Astrocyte (in vitro differentiated cells and primary cell): ENCODE measurements at regions not wholly inside any gene's neighbourhood (a gene's known extent, or its start where the extent isn't known, plus 50 kb on each side); places are given as distances from the start of the nearest gene placed in this dataset.

ENCODE experiments used
- DNase-seq: peaks from one replicate; pipeline ENCODE4 v3.0.0-alpha.2; 2010; ENCODE audit warnings: low read depth
- FAIRE-seq: peaks from 2 replicates; lab custom pipeline; 2011; peaks lifted over from hg19 to GRCh38; lab: Jason Lieb, UNC
- H2AFZ ChIP-seq: 2 replicates; pipeline ENCODE4 v1.6.0; 2012; ENCODE audit warnings: low read depth, low read length, inconsistent platforms
- H3K27ac ChIP-seq: 2 replicates; pipeline ENCODE4 v1.5.1; 2011; ENCODE audit warnings: low read depth, low read length, inconsistent platforms
- H3K27me3 ChIP-seq: 2 replicates; pipeline ENCODE4 v1.6.0; 2011; ENCODE audit warnings: low read length, inconsistent platforms; ENCODE audit not compliant: insufficient read depth
- H3K36me3 ChIP-seq: 2 replicates; pipeline ENCODE4 v1.5.1; 2011; ENCODE audit warnings: low read length, inconsistent platforms; ENCODE audit not compliant: insufficient read depth
- H3K4me1 ChIP-seq: 2 replicates; pipeline ENCODE4 v1.5.1; 2011; ENCODE audit warnings: low read length, inconsistent platforms; ENCODE audit not compliant: insufficient read depth
- H3K4me2 ChIP-seq: 2 replicates; pipeline ENCODE4 v1.6.0; 2012; ENCODE audit warnings: low read length, inconsistent platforms
- H3K4me3 ChIP-seq: 2 replicates; pipeline ENCODE4 v1.5.1; 2011; ENCODE audit warnings: low read depth, mild to moderate bottlenecking, low read length, inconsistent platforms; ENCODE audit not compliant: insufficient read depth
- H3K79me2 ChIP-seq: 2 replicates; pipeline ENCODE4 v1.6.0; 2012; ENCODE audit warnings: mild to moderate bottlenecking, low read length, inconsistent platforms; ENCODE audit not compliant: insufficient read depth
- H3K9ac ChIP-seq: 2 replicates; pipeline ENCODE4 v1.6.0; 2012; ENCODE audit warnings: mild to moderate bottlenecking, low read length, inconsistent platforms
- H3K9me3 ChIP-seq: 2 replicates; pipeline ENCODE4 v1.5.1; 2012; ENCODE audit warnings: low read depth, mild to moderate bottlenecking, low read length, inconsistent platforms; ENCODE audit not compliant: insufficient read depth
- H4K20me1 ChIP-seq: 2 replicates; pipeline ENCODE4 v1.6.0; 2012; ENCODE audit warnings: low read length, inconsistent platforms; ENCODE audit not compliant: insufficient read depth
- H3K27ac Mint-ChIP-seq: one replicate; pipeline ENCODE4 v1.8.0; 2021; ENCODE audit warnings: mild to moderate bottlenecking, mixed read lengths; ENCODE audit not compliant: unreplicated experiment
- H3K27me3 Mint-ChIP-seq: one replicate; pipeline ENCODE4 v1.8.0; 2021; ENCODE audit warnings: low read depth, mixed read lengths; ENCODE audit not compliant: unreplicated experiment
- H3K36me3 Mint-ChIP-seq: one replicate; pipeline ENCODE4 v1.8.0; 2021; ENCODE audit warnings: low read depth, mixed read lengths; ENCODE audit not compliant: unreplicated experiment
- H3K4me1 Mint-ChIP-seq: one replicate; pipeline ENCODE4 v1.8.0; 2021; ENCODE audit warnings: low read depth, mixed read lengths; ENCODE audit not compliant: unreplicated experiment
- H3K4me3 Mint-ChIP-seq: one replicate; pipeline ENCODE4 v1.8.0; 2021; ENCODE audit warnings: mild to moderate bottlenecking, moderate library complexity, mixed read lengths; ENCODE audit not compliant: unreplicated experiment
- H3K9me3 Mint-ChIP-seq: one replicate; pipeline ENCODE4 v1.8.0; 2021; ENCODE audit warnings: mild to moderate bottlenecking, mixed read lengths; ENCODE audit not compliant: unreplicated experiment
- EZH2 ChIP-seq: IDR thresholded peaks from 2 replicates; pipeline ENCODE4 v1.6.1; 2012; ENCODE audit warnings: mild to moderate bottlenecking, low read length, inconsistent platforms; ENCODE audit not compliant: insufficient read depth
- TF ChIP-seq, protein P1 (sequence below): IDR thresholded peaks from 2 replicates; pipeline ENCODE4 v1.5.1; 2011; ENCODE audit warnings: low read depth, mild to moderate bottlenecking, inconsistent platforms, low read length, moderate library complexity; ENCODE audit not compliant: insufficient read depth

DNA sequence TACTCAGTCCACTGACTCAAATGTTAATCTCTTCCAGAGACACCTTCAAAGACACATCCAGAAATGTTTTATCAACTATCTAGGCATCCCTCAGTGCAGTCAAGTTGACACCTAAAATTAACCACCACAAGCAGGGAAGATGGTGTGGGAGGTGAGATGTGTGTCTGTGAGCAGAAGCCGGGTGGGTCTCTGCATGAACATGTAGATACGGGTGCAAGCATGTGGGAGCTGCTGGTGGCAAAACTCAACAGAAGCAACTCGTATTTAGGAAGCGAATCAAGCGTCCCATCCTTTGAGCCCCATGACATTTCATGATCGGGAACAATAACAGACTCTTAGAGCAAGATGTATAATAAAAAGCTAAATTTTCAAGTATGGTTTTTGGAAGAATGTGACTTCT lies 110.0 kb upstream of the C14orf180 start:
- Histone ChIP-seq H3K9me3 (no peaks in the 10 kb centered on the region), H3K4me3 (no peak overlapping the region), H3K27ac (no peak overlapping the region), H3K9ac (no peak overlapping the region), H3K79me2 (no peaks in the 10 kb centered on the region), H4K20me1 (no peaks in the 10 kb centered on the region), H3K4me2 (no peak overlapping the region), H2AFZ (no peak overlapping the region), H3K4me1 (no peaks in the 10 kb centered on the region), H3K27me3 (no peaks in the 10 kb centered on the region), H3K36me3 (no peaks in the 10 kb centered on the region)
- Mint-ChIP-seq H3K4me3 (no peak overlapping the region), H3K27ac (no peak overlapping the region), H3K36me3 (no peaks in the 10 kb centered on the region), H3K9me3 (peaks cover 4% of the 10 kb centered on the region), H3K4me1 (no peaks in the 10 kb centered on the region), H3K27me3 (peaks cover 62% of the 10 kb centered on the region)
- FAIRE-seq = no peak
- no peak for DNase-seq
- no peak for TF ChIP-seq EZH2
- TF ChIP-seq, protein P1, sequence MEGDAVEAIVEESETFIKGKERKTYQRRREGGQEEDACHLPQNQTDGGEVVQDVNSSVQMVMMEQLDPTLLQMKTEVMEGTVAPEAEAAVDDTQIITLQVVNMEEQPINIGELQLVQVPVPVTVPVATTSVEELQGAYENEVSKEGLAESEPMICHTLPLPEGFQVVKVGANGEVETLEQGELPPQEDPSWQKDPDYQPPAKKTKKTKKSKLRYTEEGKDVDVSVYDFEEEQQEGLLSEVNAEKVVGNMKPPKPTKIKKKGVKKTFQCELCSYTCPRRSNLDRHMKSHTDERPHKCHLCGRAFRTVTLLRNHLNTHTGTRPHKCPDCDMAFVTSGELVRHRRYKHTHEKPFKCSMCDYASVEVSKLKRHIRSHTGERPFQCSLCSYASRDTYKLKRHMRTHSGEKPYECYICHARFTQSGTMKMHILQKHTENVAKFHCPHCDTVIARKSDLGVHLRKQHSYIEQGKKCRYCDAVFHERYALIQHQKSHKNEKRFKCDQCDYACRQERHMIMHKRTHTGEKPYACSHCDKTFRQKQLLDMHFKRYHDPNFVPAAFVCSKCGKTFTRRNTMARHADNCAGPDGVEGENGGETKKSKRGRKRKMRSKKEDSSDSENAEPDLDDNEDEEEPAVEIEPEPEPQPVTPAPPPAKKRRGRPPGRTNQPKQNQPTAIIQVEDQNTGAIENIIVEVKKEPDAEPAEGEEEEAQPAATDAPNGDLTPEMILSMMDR = no peak

DNA sequence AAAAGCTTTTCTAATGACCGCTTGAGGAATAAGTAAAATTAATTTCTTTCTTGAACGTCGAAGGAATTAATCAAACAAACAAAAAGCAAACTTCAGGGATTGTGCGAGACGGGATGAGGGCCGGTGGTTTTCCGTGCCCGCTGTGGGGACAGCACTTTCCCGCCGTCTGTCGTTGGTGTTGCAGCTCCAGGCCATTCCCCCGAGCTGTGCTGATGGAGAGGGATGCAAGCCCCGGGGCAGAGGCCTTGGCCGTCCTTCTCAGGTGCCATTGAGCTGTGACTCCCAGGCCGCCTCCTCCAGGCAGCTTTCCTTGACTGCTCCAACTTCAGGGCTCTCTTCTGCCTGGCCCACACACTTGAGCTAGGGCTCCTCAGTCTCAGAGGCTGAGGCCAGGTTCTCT lies 109.0 kb upstream of the C14orf180 start:
- H3K27ac ChIP-seq = no peak overlapping the region
- H3K79me2 ChIP-seq = no peaks in the 10 kb centered on the region
- Mint-ChIP-seq H3K27ac (no peak overlapping the region), H3K36me3 (no peaks in the 10 kb centered on the region), H3K4me1 (no peaks in the 10 kb centered on the region), H3K9me3 (peaks cover 4% of the 10 kb centered on the region), H3K4me3 (no peak overlapping the region), H3K27me3 (peaks cover 56% of the 10 kb centered on the region)
- TF ChIP-seq, protein P1 = no peak
- no peak overlapping the region for H3K4me3 ChIP-seq
- H3K36me3 ChIP-seq = no peaks in the 10 kb centered on the region
- no peaks in the 10 kb centered on the region for H3K27me3 ChIP-seq
- H3K4me1 ChIP-seq = no peaks in the 10 kb centered on the region
- FAIRE-seq (no peak), DNase-seq (no peak)
- no peak overlapping the region for H3K4me2 ChIP-seq
- no peaks in the 10 kb centered on the region for H4K20me1 ChIP-seq
- H2AFZ ChIP-seq = no peak overlapping the region
- no peak overlapping the region for H3K9ac ChIP-seq
- no peaks in the 10 kb centered on the region for H3K9me3 ChIP-seq

DNA sequence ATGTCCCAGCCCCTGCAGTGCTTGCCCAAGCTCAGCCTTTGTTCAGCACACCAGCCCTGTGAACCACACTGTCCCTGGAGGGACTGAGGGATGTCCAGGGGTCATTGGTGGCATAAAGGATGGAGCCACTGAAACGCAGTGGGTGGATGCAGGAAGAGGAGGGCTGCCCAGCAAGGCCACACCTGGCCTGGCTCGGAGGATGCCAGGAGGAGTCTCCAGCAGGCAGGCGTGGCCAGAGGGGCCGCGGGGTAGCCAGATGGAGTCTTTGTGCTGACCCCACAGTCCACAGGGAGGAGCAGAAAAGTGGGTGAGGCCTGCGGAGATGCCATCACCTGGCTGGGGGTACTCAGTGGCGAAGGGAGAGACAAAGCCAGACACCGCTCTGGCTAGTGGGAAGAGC lies 108.5 kb upstream of the C14orf180 start:
- FAIRE-seq = no peak
- no peaks in the 10 kb centered on the region for H3K9me3 ChIP-seq

More for the DNA sequence above, 108.5 kb upstream of the C14orf180 start:
- no peak for TF ChIP-seq EZH2
- TF ChIP-seq, protein P1 = no peak
- H3K27me3 ChIP-seq = no peaks in the 10 kb centered on the region
- H3K4me2 ChIP-seq = no peak overlapping the region
- no peak overlapping the region for H3K27ac ChIP-seq
- H3K27me3 Mint-ChIP-seq = peaks cover 50% of the 10 kb centered on the region
- H3K4me3 ChIP-seq = no peak overlapping the region
- no peak overlapping the region for H3K27ac Mint-ChIP-seq
- H3K79me2 ChIP-seq = no peaks in the 10 kb centered on the region
- H3K9me3 Mint-ChIP-seq = peaks cover 4% of the 10 kb centered on the region
- no peaks in the 10 kb centered on the region for H3K36me3 Mint-ChIP-seq
- H3K9ac ChIP-seq = no peak overlapping the region
- H3K4me3 Mint-ChIP-seq = no peak overlapping the region
- no peaks in the 10 kb centered on the region for H3K36me3 ChIP-seq
- H4K20me1 ChIP-seq = no peaks in the 10 kb centered on the region
- DNase-seq = no peak
- H2AFZ ChIP-seq = no peak overlapping the region
- H3K4me1 ChIP-seq = no peaks in the 10 kb centered on the region
- H3K4me1 Mint-ChIP-seq = no peaks in the 10 kb centered on the region
